HG03066 (cell line): ENCODE measurements at regions not wholly inside any gene's neighbourhood (a gene's known extent, or its start where the extent isn't known, plus 50 kb on each side); places are given as distances from the start of the nearest gene placed in this dataset.

Experiments
- ATAC-seq: cut with Tn5 transposase; IDR thresholded peaks from one replicate; pipeline ENCODE4 v1.9.1; 2021; ENCODE audit warnings: low read depth; ENCODE audit not compliant: unreplicated experiment

GRCh38 chr6:22073516-22074198, 223.2 kb downstream of the PRL start:
- no peak for ATAC-seq

GRCh38 chr6:22078288-22078687, 218.5 kb downstream of the PRL start:
- no peak for ATAC-seq

GRCh38 chr6:22078802-22079545, 217.9 kb downstream of the PRL start:
- no peak for ATAC-seq

- ATAC-seq: no peak
Measured at GRCh38 chr6:22079783-22080182, 217.1 kb downstream of the PRL start.

GRCh38 chr6:22081709-22082108, 215.1 kb downstream of the PRL start:
- no peak for ATAC-seq

- ATAC-seq: no peak
Measured at GRCh38 chr6:22082218-22082617, 214.6 kb downstream of the PRL start.

GRCh38 chr6:22083119-22083518, 213.7 kb downstream of the PRL start:
- ATAC-seq: no peak

GRCh38 chr6:22087960-22088706, 208.7 kb downstream of the PRL start:
- no peak for ATAC-seq

- ATAC-seq: no peak
Measured at GRCh38 chr6:22091424-22091948, 205.3 kb downstream of the PRL start.

- no peak for ATAC-seq
Measured at GRCh38 chr6:22095836-22096235, 201.0 kb downstream of the PRL start.

GRCh38 chr6:22098601-22099031, 198.2 kb downstream of the PRL start:
- no peak for ATAC-seq

GRCh38 chr6:22099231-22099630, 197.6 kb downstream of the PRL start:
- ATAC-seq: no peak

GRCh38 chr6:22099923-22100322, 196.9 kb downstream of the PRL start:
- no peak for ATAC-seq

- ATAC-seq: no peak
Measured at GRCh38 chr6:22101163-22101562, 195.7 kb downstream of the PRL start.

- ATAC-seq: peak; percentile 81
Measured at GRCh38 chr6:22102671-22103070, 194.2 kb downstream of the PRL start.

- ATAC-seq: no peak
Measured at GRCh38 chr6:22106451-22106850, 190.4 kb downstream of the PRL start.

- no peak for ATAC-seq
Measured at GRCh38 chr6:22106961-22107360, 189.9 kb downstream of the PRL start.

- ATAC-seq: no peak
Measured at GRCh38 chr6:22108199-22108598, 188.6 kb downstream of the PRL start.

- no peak for ATAC-seq
Measured at GRCh38 chr6:22110061-22110460, 186.8 kb downstream of the PRL start.

- ATAC-seq: no peak
Measured at GRCh38 chr6:22112461-22112860, 184.4 kb downstream of the PRL start.
